ENCODE measurements at regions not wholly inside any gene's neighbourhood (a gene's known extent, or its start where the extent isn't known, plus 50 kb on each side); places are given as distances from the start of the nearest gene placed in this dataset.
A peak's percentile ranks its signal among the peaks of the same experiment; 100 is the strongest.
"Not testable (repeated sequence)": the region's sequence is repeated elsewhere in the genome, so short reads cannot be mapped to it uniquely, and the experiment has no call there.

DNA sequence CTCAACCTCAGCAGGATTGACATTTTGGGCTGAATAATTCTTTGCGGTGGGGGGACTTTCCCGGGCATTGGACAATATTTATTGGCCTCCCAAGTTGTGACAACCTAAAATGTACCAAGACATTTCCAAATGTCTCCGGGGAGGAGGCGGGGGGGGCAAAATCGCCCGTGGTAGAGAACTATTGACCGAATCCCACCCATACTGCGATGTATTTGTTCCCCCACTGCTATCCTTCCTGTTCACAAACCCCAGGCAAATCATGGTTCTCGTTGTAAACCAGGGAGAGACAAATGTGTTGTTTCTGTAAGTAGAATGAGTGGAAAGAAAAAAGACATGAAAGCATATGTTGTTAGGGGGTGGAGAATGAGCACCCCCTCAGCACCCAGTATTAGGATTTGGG is 141.9 kb downstream of the PSAT1 start:
- DNase-seq = no peak

DNA sequence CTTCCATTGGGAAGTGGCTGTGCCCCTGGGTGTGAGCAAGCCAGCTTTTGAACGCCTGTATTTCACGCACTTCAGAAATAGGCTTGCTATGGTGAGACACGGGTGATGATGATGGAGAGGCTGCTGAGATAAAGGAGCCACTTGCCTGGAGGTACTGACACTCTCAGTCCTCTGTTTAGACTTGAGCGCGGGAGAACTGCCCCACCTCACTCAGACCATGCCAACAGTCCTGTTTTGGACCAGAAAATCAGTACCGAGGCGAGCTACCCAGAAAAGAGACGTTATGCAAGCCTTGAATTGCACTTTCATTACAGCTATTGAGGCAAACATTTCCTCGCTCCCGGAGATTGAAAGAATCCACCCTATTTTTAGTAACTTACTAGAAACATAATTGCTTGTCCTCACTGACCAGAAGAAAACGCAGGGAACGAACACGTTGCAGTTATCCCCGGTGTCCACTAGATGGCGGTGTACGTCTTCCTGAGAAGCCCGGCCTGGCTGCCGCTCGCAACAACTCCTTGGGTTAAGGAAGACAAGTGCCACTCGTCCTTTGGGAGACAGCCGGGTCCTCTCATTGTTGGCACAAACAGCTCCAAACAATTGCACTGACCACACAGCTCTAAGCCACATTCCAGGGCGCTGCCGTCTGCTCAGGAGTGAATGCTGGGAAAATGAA is 142.4 kb downstream of the PSAT1 start:
- peak; percentile 71 for DNase-seq

DNA sequence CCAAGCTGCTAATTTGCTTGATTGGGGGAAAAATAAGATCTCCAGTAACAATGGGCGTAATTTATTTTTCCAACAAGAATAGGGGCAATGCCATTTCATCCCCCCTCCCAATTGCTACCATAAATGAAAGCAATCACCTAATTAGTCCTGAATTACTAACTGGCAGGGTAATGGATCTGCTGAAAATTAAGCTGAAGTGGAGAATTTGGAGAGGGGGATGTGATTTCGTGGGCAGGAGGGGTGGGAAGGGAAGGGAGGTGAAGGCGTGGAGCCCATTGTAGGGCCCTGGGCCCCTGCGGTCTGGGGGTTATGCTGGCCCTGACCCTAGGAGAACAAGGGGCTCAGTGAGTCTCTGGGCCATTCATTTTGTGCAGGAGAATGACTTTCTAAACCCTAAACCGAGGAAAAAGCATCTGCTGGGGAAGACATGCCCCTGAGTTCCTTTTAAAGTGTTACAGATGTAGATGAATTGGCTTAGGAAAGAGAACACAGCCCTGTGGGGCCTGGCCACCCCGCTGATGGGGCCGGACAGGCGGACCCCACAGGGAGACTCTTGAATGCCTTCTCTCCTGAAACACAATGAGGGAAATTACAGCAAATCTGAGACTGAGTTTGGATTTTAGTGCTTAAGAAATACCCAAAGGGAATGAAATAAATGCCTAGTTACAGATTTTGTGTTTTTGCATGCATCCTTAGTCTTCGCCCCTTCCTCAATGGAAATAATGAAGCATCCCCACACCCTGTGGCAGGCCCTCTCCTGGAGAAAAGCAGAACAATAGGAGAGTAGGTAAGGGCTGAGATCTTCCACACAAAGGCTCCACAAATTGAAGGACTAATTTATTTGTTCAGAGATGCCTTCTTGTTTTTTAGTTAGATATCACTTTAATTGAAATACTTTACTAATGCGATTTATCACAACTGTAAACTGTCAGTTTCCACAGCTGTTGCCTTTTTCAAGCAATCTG is 143.2 kb downstream of the PSAT1 start:
- no peak for DNase-seq

DNA sequence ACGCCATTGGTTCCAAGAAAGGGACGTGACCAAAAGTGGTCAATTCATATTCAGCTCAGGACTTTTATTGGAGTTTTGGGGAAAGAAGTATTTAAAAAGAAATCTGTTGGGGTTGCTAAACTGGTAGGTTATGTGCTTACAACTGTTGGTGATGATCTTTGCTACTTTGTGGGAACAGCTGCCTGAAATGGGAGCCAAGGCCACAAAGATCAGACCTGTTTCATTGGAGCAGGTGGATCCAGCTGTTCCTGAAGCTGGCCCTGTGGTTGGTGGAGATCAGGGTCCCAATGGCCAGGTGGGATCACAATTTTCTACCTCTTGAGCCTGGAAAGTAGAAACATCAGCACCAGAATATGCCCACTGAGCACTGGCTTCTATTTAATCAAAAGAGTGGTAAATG is 144.5 kb downstream of the PSAT1 start:
- no peak for DNase-seq

DNA sequence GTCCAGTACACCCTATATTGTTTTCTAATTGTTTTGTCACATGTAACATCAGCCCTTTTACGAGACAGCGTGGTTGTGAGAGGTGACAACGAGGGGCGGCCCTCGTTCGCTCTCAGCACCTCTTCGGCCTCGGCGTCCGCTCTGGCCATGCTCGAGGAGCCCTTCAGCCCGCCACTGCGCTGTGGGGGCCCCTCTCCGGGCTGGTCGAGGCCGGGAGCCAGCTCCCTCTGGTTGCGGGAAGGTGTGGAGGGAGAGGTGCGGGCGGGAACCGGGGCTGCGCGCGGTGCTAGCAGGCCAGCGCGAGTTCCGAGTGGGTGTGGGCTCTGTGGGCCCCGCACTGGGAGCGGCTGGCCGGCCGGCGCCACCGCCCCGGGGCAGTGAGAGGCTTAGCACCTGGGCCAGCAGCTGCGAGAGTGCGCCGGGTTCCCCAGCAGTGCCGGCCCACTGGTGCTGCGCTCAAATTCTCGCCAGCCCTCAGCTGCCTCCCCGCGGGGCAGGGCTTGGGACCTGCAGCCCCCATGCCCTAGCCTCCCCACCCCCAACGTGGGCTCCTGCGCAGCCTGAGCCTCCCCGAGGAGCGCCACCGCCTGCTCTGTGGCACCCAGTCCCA is 145.0 kb downstream of the PSAT1 start:
- DNase-seq = no peak

DNA sequence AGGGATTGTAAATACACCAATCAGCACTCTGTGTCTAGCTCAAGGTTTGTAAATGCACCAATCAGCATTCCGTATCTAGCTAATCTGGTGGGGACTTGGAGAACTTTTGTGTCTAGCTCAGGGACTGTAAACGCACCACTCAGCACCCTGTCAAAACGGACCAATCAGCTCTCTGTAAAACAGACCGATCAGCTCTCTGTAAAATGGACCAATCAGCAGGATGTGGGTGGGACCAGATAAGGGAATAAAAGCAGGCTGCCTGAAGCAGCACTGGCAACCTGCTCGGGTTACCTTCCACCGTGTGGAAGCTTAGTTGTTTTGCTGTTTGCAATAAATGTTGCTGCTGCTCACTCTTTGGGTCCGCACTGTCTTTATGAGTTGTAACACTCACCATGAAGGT is 145.7 kb downstream of the PSAT1 start:
- not testable (repeated sequence) for DNase-seq

DNA sequence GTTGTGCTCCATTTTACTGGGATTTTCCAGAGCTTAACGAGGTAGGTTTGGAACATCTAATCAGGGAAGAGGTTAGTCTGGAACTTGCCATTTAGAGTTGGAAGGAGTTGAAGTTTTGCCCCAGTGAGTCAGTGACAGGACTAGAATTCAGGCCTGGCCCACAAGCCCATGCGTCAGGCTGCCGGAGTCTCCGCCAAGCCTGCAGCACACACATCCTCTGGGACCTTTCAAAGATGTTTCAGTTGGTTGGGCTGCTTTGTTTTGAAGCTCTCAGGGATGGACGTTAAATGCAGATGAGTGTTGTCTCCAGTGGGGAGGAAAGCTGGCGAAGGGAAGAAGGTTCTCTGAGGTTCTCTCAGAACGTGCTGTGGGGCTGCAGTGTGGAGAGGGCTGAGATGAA is 147.0 kb downstream of the PSAT1 start:
- DNase-seq = no peak

DNA sequence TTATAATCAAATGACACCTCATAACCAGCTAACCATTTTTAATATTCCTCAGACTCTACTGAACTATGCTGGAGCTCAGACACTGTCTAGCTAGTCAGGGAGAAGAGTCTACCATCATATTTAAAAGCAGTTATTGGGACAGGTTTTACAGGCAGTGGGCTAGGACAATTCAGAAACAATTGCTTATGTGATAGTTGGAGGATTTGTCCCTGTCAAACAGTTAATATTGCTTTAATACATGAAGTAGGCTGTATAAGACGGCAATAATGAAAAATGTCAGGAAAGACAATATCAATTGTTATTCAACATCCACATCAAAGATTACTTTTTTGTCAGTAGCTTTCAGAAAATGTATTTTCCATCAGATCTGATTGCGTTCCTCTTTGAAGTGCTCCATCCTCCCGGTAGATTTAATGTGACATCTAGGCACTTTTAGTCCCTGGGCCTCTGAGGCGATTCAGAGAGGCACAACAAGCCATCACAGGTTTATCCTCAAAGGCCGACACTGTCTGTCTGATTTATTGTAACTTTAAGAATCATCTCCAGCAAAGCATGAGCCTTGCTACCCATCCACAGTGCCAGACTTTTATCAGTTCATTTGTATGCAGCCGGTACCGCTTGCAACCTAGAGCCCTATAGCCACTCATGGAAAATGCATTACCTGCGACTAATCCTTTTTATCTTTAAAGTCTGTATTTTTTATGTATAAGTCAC is 152.2 kb downstream of the PSAT1 start:
- DNase-seq = no peak

DNA sequence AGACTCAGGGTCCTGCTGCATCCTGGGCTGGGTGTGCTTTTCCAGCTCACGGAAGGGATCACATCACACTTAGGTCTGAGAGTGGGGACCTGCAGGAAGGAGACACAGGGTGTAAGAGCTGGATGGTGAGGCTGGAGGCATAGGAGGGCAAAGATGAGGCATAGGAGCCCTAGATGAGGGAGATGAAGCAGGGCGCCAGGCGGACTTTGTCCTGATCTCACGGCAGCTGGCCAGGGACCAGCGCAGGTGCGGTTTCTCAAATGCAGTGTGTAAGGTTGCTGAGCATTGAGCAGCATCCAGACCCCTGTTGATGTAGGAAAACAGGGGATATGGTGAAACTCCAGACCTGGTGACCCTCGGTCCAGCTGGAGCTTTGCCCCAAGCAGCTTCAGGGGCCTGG is 156.5 kb downstream of the PSAT1 start:
- no peak for DNase-seq

DNA sequence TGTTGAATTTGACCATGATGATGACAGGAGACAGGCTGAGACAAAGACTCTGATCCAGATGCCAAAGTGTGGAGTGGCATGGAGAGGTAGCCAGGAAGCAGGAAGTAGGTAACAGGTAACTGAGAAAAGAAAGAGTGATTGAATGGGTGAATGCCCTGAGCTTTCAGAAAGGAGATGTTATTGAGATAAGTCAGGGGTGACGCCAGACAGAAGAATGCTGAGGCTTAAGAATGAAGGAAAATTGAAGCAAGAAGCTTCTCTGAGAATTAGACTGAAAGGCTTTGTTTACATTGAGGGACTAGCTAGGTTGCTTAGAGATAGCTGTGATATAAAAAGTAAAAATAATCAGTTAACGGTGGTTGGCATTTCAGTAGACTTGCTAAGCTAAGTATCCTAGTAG is 165.7 kb downstream of the PSAT1 start:
- no peak for DNase-seq

DNA sequence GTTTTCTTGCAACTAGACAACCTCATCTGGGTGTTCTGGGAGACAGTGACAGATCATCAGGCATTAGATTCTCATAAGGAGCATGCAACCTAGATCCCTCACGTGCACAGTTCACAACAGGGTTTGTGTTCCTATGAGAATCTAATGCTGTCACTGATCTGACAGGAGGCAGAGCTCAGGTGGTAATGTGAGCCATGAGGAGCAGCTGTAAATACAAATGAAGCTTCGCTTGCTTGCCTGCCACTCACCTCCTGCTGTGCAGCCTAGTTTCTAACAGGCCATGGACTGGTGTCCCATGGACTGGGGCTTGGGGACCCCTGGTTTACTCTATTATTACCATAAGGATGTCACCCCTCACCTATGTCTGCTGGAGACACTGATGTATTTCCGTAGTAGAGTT is 166.8 kb downstream of the PSAT1 start:
- DNase-seq = no peak

DNA sequence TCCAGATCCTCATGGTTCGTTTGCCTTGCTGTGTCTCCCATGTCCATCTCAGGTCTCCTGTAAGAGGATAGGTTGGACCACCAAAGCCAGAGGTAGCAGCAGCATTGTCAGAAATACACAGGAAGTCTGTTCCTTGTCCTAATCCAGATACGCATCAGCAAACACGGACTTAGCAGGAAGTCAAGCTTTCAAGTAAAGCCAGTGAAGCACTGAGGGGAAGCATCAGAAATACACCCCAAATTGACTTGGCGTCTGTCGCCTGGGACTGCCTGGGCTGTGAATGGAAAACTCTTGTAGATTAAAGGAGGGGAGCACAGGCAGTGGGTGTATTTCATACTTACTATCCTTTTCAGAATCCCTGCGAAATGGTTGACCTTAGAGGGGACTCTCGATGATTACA is 171.3 kb downstream of the PSAT1 start:
- no peak for DNase-seq

DNA sequence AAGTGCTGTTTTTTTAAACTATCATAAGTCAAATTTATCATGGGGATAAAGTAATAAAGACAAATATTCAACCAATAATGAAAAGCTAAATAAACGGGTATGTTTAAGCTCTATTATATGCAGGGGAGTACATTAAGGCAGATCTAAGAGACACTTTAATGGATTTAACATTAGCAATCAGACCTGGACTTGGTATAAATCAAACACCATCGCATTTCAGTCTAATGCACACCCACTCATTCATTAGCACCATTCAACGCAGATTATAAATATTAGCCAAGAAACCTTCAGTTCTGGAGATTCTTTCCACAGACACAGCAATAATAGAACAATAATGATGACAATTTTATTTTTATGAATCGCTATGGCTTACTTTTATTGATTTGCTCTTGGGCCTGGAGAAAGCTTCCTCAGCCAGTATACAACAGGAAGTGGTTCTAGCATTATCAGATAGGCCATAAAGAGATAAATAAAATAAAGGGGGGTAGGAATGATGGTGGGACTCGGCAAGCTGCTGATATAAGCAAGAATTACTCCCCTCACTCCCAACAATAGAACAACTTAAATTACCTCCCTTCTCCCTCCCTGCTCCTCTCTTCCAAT is 172.2 kb downstream of the PSAT1 start:
- DNase-seq = no peak

DNA sequence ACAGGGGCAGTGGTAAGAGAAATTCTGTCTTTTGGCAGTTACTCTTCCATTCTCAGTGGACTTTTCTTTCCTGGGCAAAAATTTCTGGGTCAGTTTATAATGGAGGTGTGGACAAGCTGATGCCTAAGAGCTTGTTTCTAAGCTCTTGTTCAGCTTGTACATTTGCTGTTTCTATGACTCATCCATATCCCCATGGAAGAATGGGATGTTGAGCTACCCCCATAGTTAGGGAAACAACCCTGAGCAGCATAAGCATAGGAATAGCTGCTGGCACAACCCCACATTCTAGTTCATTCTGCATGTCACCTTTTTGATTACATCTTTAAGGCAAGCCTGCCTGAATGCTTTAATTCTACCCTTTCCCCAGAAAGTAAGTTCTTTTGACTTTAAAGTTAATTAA is 173.3 kb downstream of the PSAT1 start:
- DNase-seq = no peak

DNA sequence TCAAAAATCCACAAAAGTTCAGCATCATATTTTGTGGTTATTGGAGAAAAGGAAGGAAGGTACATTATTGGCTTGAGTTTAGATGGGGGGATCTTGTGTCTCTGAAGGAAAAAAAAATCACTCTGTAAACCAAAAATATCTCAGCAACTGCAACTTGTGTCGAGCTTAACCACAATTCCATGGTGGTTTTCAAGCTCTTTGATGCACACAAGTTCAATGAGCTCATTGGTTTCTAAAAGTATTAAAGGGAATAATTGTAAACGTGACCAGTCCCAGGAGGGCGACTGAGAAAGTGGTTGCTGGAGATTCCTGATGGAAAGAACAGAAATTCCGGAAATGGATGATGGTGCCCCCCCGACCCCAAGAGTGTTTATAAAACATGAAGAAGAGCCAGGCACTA is 173.8 kb downstream of the PSAT1 start:
- DNase-seq = no peak

DNA sequence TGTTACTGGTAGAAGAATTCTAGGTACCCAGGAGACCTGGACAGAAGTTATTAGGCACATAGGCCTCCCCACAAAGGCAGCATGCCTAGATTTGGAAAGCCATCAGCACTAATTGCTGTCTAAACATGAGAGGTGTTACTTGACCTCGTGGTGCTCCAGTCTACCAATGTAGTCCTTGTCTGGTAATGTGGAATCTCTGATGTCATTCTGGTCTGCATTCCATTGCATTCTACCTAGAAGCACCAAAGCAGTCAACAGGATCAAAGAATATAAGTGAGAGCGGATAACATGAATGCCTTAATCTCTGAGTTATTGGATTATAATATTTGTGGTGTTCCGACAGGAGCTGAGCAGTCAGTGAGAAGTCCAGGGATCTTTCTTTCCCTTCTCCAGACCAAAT is 175.2 kb downstream of the PSAT1 start:
- no peak for DNase-seq

DNA sequence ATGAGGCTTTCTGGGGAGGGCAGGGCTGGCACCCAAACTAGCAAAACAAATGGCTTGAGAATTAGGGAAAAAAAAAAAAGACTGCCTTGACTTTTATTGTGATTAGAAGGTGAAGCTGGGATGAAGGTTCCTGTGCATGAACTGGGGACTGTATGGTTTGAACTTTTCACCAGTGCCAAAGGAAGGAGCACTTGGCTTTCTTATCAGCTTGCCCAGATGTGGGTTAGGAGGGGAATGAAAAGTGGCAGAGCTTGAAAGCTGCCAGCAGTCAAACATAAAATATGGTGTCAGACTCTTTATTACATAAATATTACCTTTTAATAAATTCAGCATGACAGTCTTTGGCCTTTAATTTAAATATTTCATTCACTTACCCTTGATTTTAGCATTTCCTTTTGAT is 182.5 kb downstream of the PSAT1 start:
- no peak for DNase-seq

DNA sequence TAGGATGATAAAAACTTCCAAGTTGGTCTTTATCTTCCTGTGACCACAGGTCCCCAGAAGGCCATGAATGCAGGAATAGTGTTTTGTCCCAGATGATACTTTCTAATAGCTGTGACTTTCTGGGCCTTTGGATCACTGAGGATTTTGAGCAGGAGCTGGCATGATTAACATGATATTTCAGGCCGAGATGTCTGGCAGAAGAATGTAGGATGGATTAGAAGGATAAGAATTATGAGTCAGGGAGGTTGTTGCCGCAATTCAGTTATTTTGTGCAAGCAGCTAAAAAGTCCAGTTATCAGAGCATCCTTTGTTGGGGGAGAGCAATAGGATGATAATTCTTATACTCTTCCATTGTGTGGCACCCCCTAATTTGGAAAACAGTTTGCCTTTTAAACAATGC is 189.7 kb downstream of the PSAT1 start:
- no peak for DNase-seq

DNA sequence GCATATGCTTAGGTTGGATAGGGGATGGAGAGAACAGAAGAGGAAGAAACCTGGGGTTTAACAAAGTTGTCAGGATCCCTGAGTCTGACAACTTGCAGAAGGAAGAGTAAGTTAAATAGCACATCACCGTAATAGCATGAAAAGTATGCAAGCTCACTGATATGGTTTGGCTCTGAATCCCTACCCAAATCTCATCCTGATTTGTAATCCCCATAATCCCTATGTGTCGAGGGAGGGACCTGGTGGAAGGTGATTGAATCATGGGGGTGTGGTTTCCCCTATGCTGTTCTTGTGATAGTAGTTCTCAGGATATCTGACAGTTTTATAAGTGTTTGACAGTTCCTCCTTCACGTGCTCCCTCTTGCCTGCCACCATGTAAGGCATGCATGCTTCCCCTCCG is 193.3 kb downstream of the PSAT1 start:
- DNase-seq = no peak

DNA sequence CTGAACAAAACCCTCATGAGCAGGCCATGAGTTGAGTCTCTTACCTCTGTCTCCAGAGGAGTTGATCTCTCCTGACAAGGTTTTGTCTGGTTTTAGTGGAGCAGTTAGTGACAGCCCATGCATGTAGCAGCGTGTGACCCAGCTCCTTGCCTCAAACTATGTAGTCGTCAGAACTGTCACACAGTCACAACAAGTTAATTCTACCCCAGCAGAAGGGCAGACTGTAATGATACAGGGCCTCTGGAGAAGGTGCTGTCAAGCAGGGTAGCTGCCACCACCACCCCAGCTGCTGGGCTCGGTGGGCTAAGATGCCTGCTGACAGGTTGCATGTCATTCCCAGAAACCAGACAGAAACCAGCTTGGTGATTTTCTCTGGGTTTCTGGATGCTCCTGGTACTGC is 194.5 kb downstream of the PSAT1 start:
- DNase-seq = no peak

DNA sequence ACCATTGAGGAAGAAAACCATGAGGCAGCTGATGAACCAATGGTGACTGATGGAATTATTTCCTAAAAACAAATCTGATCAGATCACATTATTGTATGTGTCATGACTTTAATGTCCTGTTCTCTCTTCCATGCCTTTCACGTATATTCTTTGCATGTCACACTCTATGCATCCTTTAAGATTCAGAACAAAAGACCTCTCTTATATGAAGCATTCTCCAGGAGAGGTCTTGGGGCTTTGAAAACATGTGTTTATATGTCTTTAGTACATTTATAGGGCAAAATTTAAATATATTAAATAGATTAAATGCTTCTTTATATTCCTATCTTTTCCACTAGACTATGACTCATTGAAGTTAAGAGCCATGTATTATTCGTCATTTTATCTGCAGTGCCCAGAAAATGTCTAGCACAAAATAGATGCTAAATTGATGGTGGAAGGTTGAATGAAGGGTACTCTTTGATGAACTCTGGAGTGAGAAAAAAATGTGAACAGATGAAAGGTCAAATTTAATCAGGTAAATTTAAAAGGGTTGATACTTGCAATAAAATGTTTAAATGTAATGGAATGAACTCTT is 196.3 kb downstream of the PSAT1 start:
- DNase-seq = no peak

DNA sequence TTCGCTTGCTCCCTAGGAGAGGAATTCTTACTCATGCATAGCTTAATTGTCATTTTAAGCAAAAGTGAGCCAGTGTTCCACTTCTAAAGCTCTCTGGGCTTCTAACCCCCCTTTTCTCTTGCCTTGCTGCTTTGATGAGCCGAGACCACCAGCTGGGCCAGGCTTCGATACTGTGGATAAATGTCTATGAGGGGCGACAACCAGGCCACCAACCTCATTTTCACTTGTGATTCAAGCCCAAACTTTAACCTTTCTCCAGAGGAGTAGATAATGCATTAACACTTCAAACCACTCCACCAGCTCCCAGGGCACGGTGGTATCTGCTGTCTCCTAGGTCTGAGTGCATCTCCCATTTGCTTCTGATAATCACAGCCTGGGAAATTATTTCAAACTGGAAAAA is 205.6 kb downstream of the PSAT1 start:
- no peak for DNase-seq

DNA sequence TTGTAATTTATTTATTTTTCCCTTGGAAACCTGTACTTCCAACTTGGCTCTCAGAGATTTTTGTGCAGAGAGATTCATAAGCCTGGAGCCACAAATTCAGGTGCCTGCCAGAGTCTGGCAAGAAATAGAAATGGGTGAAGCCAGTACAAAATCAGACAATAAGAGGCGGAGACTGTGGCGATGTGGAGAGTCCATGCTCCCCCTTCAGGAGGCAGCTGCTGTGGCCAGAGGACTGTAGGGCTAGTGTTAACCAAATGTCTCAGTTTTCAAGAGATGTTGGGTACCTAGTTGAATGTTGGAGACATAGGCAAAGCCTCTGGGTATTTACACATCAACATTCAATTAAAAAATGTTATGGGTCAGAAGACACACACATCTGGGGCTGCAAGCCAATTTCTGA is 208.6 kb downstream of the PSAT1 start:
- DNase-seq = no peak

Data from CD4-positive, alpha-beta T cell treated with Interleukin-17A for 4 hours (primary cell).